Activated T-helper 1 cell treated with anti-CD3 and anti-CD28 coated beads, Interleukin-12 subunit alpha, Interleukin-12 subunit beta, Interleukin-2, Interleukin-4 antibody, amounts not matched to agents 30 ng/mL and 10 ng/mL and 1 ng/mL, durations not matched to agents 14 hours and 24 hours and 36 hours (primary cell): ENCODE measurements at regions not wholly inside any gene's neighbourhood (a gene's known extent, or its start where the extent isn't known, plus 50 kb on each side); places are given as distances from the start of the nearest gene placed in this dataset.

ENCODE experiments used
- DNase-seq: peaks from one replicate; pipeline ENCODE4 v3.0.0; 2021; ENCODE audit warnings: low spot score
- H3K27ac Mint-ChIP-seq: one replicate; pipeline ENCODE4 v1.8.0; 2021; ENCODE audit warnings: mild to moderate bottlenecking, mixed read lengths
- H3K27me3 Mint-ChIP-seq: one replicate; pipeline ENCODE4 v1.8.0; 2022; ENCODE audit warnings: mild to moderate bottlenecking, moderate library complexity, mixed read lengths; ENCODE audit not compliant: insufficient read depth
- H3K36me3 Mint-ChIP-seq: one replicate; pipeline ENCODE4 v1.8.0; 2021; ENCODE audit warnings: low read depth, mixed read lengths
- H3K4me1 Mint-ChIP-seq: one replicate; pipeline ENCODE4 v1.8.0; 2021; ENCODE audit warnings: low read depth, mixed read lengths
- H3K4me3 Mint-ChIP-seq: one replicate; pipeline ENCODE4 v1.8.0; 2021; ENCODE audit warnings: mild to moderate bottlenecking, moderate library complexity, mixed read lengths
- H3K9me3 Mint-ChIP-seq: one replicate; pipeline ENCODE4 v1.8.0; 2021; ENCODE audit warnings: mixed read lengths
- intact Hi-C: fragments of 100-400 bp; cut with micrococcal nuclease; formaldehyde crosslinking; loops from one replicate; pipeline ENCODE4 v1.15.1; 2024

DNA sequence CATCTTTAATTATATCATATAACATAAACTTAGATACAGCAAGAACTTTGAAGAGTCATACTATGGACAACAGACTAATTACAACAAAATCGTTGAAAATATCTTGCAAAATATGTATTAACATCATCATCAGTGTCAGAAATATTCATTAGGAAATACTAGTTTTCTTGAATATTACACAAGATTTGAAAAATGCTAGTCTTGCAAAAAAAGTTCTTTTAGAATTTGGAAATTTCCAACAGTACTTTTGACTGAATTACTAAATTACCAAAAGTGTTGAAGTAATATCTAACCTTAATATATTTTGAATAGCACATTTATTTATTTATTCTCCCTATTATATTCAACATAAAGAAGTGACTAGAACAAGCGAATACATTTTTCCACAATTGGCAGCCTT, 1224.8 kb upstream of the EYS start:
- Mint-ChIP-seq H3K27ac (no peak overlapping the region), H3K36me3 (no peaks in the 10 kb centered on the region), H3K4me3 (no peak overlapping the region), H3K9me3 (peaks cover 18% of the 10 kb centered on the region), H3K27me3 (no peaks in the 10 kb centered on the region), H3K4me1 (no peaks in the 10 kb centered on the region)
- intact Hi-C loops = no loop called here
- no peak for DNase-seq

- no peak for DNase-seq
- no peaks in the 10 kb centered on the region for H3K27me3 Mint-ChIP-seq
- H3K36me3 Mint-ChIP-seq = no peaks in the 10 kb centered on the region
- H3K27ac Mint-ChIP-seq = no peak overlapping the region
- intact Hi-C loops = no loop called here
- H3K4me3 Mint-ChIP-seq = no peak overlapping the region
- H3K4me1 Mint-ChIP-seq = no peaks in the 10 kb centered on the region
- H3K9me3 Mint-ChIP-seq = peaks cover 24% of the 10 kb centered on the region
These were observed 1223.7 kb upstream of the EYS start for GRCh38 chr6:66930559-66931290.

DNA sequence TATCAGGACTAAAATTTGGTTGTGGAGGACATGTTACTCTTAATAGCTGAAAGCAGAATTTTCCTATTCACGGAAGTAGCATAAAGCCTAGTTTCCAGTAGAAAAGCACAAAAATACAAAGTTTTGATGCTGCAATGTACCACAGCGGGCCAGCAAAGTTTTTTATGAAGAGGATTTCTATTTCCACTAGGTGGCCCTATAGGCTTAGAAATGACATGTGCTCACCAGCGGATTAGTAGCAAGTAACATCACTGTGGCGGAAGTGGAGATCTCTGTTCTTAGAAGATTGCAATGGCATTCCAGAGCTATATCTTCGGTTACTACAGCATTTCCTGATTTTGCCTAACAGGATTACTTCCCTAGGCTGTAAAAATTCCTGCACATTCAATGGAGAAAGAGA, 1219.0 kb upstream of the EYS start:
- Mint-ChIP-seq H3K4me3 (no peak overlapping the region), H3K27me3 (no peaks in the 10 kb centered on the region), H3K4me1 (no peaks in the 10 kb centered on the region), H3K27ac (no peak overlapping the region), H3K9me3 (peaks cover 43% of the 10 kb centered on the region), H3K36me3 (no peaks in the 10 kb centered on the region)
- intact Hi-C loops = no loop called here
- DNase-seq = no peak

DNA sequence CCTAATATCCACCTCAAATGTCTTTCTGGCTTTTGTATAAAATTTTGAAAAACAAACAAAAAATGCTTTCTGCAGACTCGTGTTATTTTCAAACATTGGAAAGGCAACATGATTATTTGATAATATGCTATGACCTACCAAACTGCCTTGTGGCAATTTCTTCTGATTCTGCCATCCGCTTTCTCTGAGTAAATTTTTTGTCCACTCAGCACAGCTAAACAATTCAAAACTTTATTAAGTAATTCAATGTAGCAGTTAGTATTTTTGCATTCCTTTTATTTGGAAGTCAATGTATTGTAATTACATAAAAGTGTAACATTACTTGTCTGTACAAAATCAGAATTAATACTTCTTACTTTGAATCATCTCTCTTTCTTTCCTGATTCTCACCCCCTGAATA, 1206.6 kb upstream of the EYS start:
- intact Hi-C loops = no loop called here
- H3K4me1 Mint-ChIP-seq = no peaks in the 10 kb centered on the region
- no peak overlapping the region for H3K4me3 Mint-ChIP-seq
- H3K36me3 Mint-ChIP-seq = no peaks in the 10 kb centered on the region
- no peaks in the 10 kb centered on the region for H3K9me3 Mint-ChIP-seq
- DNase-seq = no peak
- no peak overlapping the region for H3K27ac Mint-ChIP-seq
- H3K27me3 Mint-ChIP-seq = no peaks in the 10 kb centered on the region

GRCh38 chr6:66902457-66902856, 1195.4 kb upstream of the EYS start:
- peaks cover 5% of the 10 kb centered on the region for H3K9me3 Mint-ChIP-seq
- H3K4me3 Mint-ChIP-seq = no peak overlapping the region
- no peaks in the 10 kb centered on the region for H3K27me3 Mint-ChIP-seq
- H3K27ac Mint-ChIP-seq = no peak overlapping the region
- no peaks in the 10 kb centered on the region for H3K36me3 Mint-ChIP-seq
- intact Hi-C loops = no loop called here
- DNase-seq = no peak
- H3K4me1 Mint-ChIP-seq = no peaks in the 10 kb centered on the region

DNA sequence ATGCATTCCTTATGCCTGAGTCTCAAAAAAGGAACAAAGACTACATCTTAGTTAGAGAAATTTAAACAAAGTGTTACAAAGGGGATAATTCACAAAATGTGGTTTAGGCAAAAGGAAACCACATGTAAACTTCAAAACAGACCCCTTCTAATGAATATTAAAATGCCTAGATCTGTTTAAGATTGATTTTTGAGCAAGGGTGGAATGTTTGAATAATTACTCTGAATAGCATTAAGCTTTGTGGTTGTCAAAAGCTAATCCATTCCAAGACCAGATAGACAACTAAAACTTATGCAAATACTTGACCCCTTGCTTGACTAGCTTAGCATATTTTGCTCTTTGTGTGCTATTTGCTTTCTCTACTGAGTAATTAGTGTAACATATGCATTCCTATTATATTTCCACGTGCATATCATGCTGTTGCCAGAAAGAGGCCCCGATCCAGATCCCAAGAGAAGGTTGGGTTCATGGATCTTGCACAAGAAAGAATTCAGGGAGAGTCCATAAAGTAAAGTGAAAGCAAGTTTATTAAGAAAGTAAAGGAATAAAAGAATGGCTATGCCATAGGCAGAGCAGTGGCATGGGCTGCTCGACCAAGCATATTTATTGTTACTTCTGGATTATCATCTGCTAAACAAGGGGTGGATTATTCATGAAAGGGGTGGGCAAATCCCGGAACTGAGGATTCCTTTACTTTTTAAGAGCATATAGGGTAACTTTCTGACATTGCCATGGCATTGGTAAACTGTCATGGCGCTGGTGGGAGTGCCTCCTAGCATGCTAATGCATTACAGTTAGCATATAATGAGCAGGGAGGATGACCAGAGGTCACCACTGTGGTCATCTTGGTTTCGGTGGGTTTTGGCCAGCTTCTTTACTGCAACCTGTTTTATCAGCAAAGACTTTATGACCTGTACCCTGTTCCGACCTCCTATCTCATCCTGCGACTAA, 1193.4 kb upstream of the EYS start:
- intact Hi-C loops = no loop called here
- Mint-ChIP-seq H3K9me3 (peaks cover 19% of the 10 kb centered on the region), H3K4me3 (no peak overlapping the region), H3K27ac (no peak overlapping the region), H3K27me3 (no peaks in the 10 kb centered on the region), H3K4me1 (no peaks in the 10 kb centered on the region), H3K36me3 (no peaks in the 10 kb centered on the region)
- no peak for DNase-seq

DNA sequence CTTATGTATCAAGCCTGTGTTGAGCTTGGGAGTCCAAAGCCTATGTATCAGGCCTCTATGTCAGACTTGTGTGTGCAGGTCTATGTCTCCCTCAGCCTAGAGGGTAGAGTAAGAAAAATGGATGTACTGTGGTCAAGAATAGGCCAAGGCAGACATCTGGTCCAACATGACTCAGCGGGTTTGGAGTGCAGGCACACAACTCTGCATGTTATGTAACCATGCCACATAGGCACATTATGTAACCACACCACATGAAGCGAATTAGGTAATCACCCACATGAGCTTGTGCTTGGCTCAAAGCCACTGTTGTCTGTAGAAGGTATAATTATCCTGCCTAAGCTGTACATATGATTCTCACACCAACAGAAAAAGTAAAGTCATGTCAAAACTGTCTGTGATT, 1190.5 kb upstream of the EYS start:
- Mint-ChIP-seq H3K9me3 (peaks cover 27% of the 10 kb centered on the region), H3K36me3 (no peaks in the 10 kb centered on the region), H3K27ac (no peak overlapping the region), H3K27me3 (no peaks in the 10 kb centered on the region), H3K4me3 (no peak overlapping the region), H3K4me1 (no peaks in the 10 kb centered on the region)
- no peak for DNase-seq
- intact Hi-C loops = no loop called here

DNA sequence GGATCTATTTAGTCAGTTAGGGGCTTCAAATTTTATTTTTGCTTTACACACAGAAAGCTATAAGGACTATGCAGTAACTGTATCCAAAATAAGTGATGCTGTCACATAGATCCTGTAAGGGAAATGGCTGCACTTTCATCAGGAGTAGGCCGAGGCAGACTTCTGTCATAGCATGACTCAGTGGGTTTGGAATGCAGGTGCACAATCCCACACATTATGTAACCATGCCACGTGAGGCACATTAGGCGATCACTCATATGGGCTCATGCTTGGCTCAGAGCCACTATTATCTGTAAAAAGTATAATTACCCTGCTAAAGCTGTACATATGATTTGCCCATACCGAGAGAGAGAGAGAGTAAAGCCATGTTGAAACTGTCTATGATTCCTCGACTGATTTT, 1189.4 kb upstream of the EYS start:
- H3K36me3 Mint-ChIP-seq = no peaks in the 10 kb centered on the region
- H3K9me3 Mint-ChIP-seq = peaks cover 29% of the 10 kb centered on the region
- intact Hi-C loops = no loop called here
- no peaks in the 10 kb centered on the region for H3K4me1 Mint-ChIP-seq
- DNase-seq = no peak
- H3K27ac Mint-ChIP-seq = no peak overlapping the region
- H3K4me3 Mint-ChIP-seq = no peak overlapping the region
- no peaks in the 10 kb centered on the region for H3K27me3 Mint-ChIP-seq

GRCh38 chr6:66883453-66883852, 1176.4 kb upstream of the EYS start:
- no peaks in the 10 kb centered on the region for H3K27me3 Mint-ChIP-seq
- no peaks in the 10 kb centered on the region for H3K4me1 Mint-ChIP-seq
- H3K9me3 Mint-ChIP-seq = peaks cover 26% of the 10 kb centered on the region
- DNase-seq = no peak
- H3K27ac Mint-ChIP-seq = no peak overlapping the region
- intact Hi-C loops = no loop called here
- no peaks in the 10 kb centered on the region for H3K36me3 Mint-ChIP-seq
- H3K4me3 Mint-ChIP-seq = no peak overlapping the region

- DNase-seq = no peak
- no peaks in the 10 kb centered on the region for H3K36me3 Mint-ChIP-seq
- H3K27me3 Mint-ChIP-seq = no peaks in the 10 kb centered on the region
- no peaks in the 10 kb centered on the region for H3K4me1 Mint-ChIP-seq
- intact Hi-C loops = no loop called here
- H3K27ac Mint-ChIP-seq = no peak overlapping the region
- H3K4me3 Mint-ChIP-seq = no peak overlapping the region
- H3K9me3 Mint-ChIP-seq = peaks cover 17% of the 10 kb centered on the region
These were observed 1159.8 kb upstream of the EYS start for GRCh38 chr6:66866801-66867200.

DNA sequence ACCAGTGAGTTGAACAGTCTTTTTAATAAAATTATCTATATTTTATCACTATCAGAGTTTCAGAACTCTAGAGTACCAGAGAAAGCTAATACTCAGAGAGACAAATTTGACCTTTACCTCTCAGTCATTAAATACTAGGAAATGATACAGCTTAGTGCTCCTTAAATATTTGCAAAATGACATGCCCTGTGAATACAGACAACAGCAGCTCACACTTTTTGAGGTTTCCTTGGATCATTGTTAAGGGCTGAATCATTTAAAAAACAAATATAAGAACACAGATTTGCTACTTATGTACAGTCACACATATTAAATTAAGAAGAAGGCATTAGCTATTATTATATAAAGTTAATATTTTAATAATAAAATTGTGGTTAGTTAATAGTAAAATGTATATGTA, 1158.7 kb upstream of the EYS start:
- Mint-ChIP-seq H3K9me3 (peaks cover 16% of the 10 kb centered on the region), H3K4me1 (no peaks in the 10 kb centered on the region), H3K27ac (no peak overlapping the region), H3K27me3 (no peaks in the 10 kb centered on the region), H3K36me3 (no peaks in the 10 kb centered on the region), H3K4me3 (no peak overlapping the region)
- intact Hi-C loops = no loop called here
- DNase-seq = no peak

GRCh38 chr6:66861007-66861541, 1154.0 kb upstream of the EYS start:
- DNase-seq = no peak
- Mint-ChIP-seq H3K4me1 (no peaks in the 10 kb centered on the region), H3K9me3 (peaks cover 14% of the 10 kb centered on the region), H3K36me3 (no peaks in the 10 kb centered on the region), H3K27me3 (no peaks in the 10 kb centered on the region), H3K27ac (no peak overlapping the region), H3K4me3 (no peak overlapping the region)
- intact Hi-C loops = no loop called here

GRCh38 chr6:66860328-66860727, 1153.3 kb upstream of the EYS start:
- H3K27ac Mint-ChIP-seq = no peak overlapping the region
- DNase-seq = no peak
- H3K4me3 Mint-ChIP-seq = no peak overlapping the region
- intact Hi-C loops = no loop called here
- H3K9me3 Mint-ChIP-seq = peaks cover 14% of the 10 kb centered on the region
- no peaks in the 10 kb centered on the region for H3K4me1 Mint-ChIP-seq
- no peaks in the 10 kb centered on the region for H3K36me3 Mint-ChIP-seq
- no peaks in the 10 kb centered on the region for H3K27me3 Mint-ChIP-seq
